Upper lobe of left lung (tissue), 6 donors: ENCODE measurements at regions not wholly inside any gene's neighbourhood (a gene's known extent, or its start where the extent isn't known, plus 50 kb on each side); places are given as distances from the start of the nearest gene placed in this dataset.

Experiments
- ATAC-seq, 2 donors: fragments of 200-7000 bp; cut with Tn5 transposase; one replicate each; pipeline ENCODE4 v1.9.1; 2022; ENCODE audit warnings: mild to moderate bottlenecking in 2 of 2, moderate library complexity in 2 of 2; ENCODE audit not compliant: low FRiP score in 2 of 2
- DNase-seq, 2 donors: peaks; one replicate each; pipeline ENCODE4 v3.0.0-alpha.2; 2019 to 2020
- H3K27ac ChIP-seq, 4 donors: fragments of 200-600 bp; sonication (generic); one replicate each; pipeline ENCODE4 v1.5.1; 2016 to 2019
- H3K27me3 ChIP-seq, 4 donors: fragments of 200-600 bp; sonication (generic); one replicate each; pipeline ENCODE4 v1.5.1; 2017 to 2019
- H3K36me3 ChIP-seq, 4 donors: fragments of 200-600 bp; sonication (generic); one replicate each; pipeline ENCODE4 v1.5.1; 2016 to 2019
- H3K4me1 ChIP-seq, 4 donors: fragments of 200-600 bp; sonication (generic); one replicate each; pipeline ENCODE4 v1.5.1; 2018 to 2019
- H3K4me3 ChIP-seq, 4 donors: fragments of 200-600 bp; sonication (generic); one replicate each; pipeline ENCODE4 v1.5.1; 2017 to 2019; ENCODE audit warnings: mild to moderate bottlenecking in 2 of 4, moderate library complexity in 1 of 4
- H3K9me3 ChIP-seq, 4 donors: fragments of 200-600 bp; sonication (generic); one replicate each; pipeline ENCODE4 v1.5.1; 2018 to 2019
- CTCF ChIP-seq, 6 experiments: fragments of 450-650 bp in 4 of 6; fragments of 200-600 bp in 2 of 6; sonication (generic) in 2 of 6; IDR thresholded peaks; one replicate each; pipeline ENCODE4 v1.5.1; 2016 to 2019; ENCODE audit warnings: antibody characterized with exemption in 6 of 6
- EP300 ChIP-seq, 4 donors: sonication (generic); formaldehyde crosslinking; IDR thresholded peaks; one replicate each; pipeline ENCODE4 v1.5.1; 2017; ENCODE audit warnings: antibody characterized with exemption in 4 of 4, control low read depth in 2 of 4
- POLR2A ChIP-seq, 4 donors: fragments of 450-650 bp; IDR thresholded peaks; one replicate each; pipeline ENCODE4 v1.5.1; 2016 to 2017; ENCODE audit warnings: antibody characterized with exemption in 4 of 4, mild to moderate bottlenecking in 2 of 4
- POLR2AphosphoS5 ChIP-seq, 2 donors: sonication (generic); formaldehyde crosslinking; IDR thresholded peaks; one replicate each; pipeline ENCODE4 v1.5.1; 2017; ENCODE audit warnings: antibody characterized with exemption in 2 of 2
- WGBS, 2 donors: methylation state at CpG; one replicate each; pipeline ENCODE4 v1.1.5; 2017 to 2018; 5-methylcytosine and 5-hydroxymethylcytosine counted together
- donor health status: DM: no; HTN: no; CAD: no; lungs with moderate emphysema.
- donor health status: DM: no; HTN: yes; CAD: no; lungs with severe emphysema.

GRCh38 chr20:43364001-43364400 lies 93.7 kb upstream of the SRSF6 start:
- no peaks in the 10 kb centered on the region for H3K9me3 ChIP-seq
- no peaks in the 10 kb centered on the region for H3K36me3 ChIP-seq
- no peaks in the 10 kb centered on the region for H3K27me3 ChIP-seq
- H3K4me1 ChIP-seq: no peaks in the 10 kb centered on the region
- H3K4me3 ChIP-seq: no peak overlapping the region
- DNase-seq (no peak), ATAC-seq (no peak)
- 85 to 87% methylated on average over 5 to 8 of the region's 8 CpGs for WGBS, 2 donors
- no peak for TF ChIP-seq POLR2AphosphoS5 (IDR thresholded peaks at IDR 0.05)
- no peak for TF ChIP-seq EP300 (IDR thresholded peaks at IDR 0.05)
- no peak for TF ChIP-seq POLR2A (IDR thresholded peaks at IDR 0.05)
- no peak for TF ChIP-seq CTCF (IDR thresholded peaks at IDR 0.05)
- H3K27ac ChIP-seq: no peak overlapping the region

GRCh38 chr20:43363506-43363905 lies 94.2 kb upstream of the SRSF6 start:
- TF ChIP-seq POLR2AphosphoS5 (IDR thresholded peaks at IDR 0.05): no peak
- TF ChIP-seq CTCF (IDR thresholded peaks at IDR 0.05): no peak
- no peak for TF ChIP-seq POLR2A (IDR thresholded peaks at IDR 0.05)
- no peak for TF ChIP-seq EP300 (IDR thresholded peaks at IDR 0.05)
- Histone ChIP-seq H3K36me3 (no peaks in the 10 kb centered on the region), H3K27ac (no peak overlapping the region), H3K4me3 (no peak overlapping the region), H3K27me3 (no peaks in the 10 kb centered on the region), H3K9me3 (no peaks in the 10 kb centered on the region), H3K4me1 (no peaks in the 10 kb centered on the region)
- peak in 1 of 2 donors; percentile 10 for DNase-seq
- WGBS, 2 donors: 81 to 91% methylated on average over 11 to 13 of the region's 13 CpGs
- peak in 1 of 2 donors; percentile 32 for ATAC-seq

- WGBS, 2 donors: 84 to 87% methylated on average over 4 of the region's 4 CpGs
- peak in 1 of 2 donors; percentile 25 for DNase-seq
- no peak for ATAC-seq
- H3K4me3 ChIP-seq: no peak overlapping the region
- H3K27ac ChIP-seq: no peak overlapping the region
- no peak for TF ChIP-seq CTCF (IDR thresholded peaks at IDR 0.05)
- no peak for TF ChIP-seq POLR2A (IDR thresholded peaks at IDR 0.05)
- no peak for TF ChIP-seq EP300 (IDR thresholded peaks at IDR 0.05)
- TF ChIP-seq POLR2AphosphoS5 (IDR thresholded peaks at IDR 0.05): no peak
- no peaks in the 10 kb centered on the region for H3K27me3 ChIP-seq
- no peaks in the 10 kb centered on the region for H3K9me3 ChIP-seq
- H3K36me3 ChIP-seq: no peaks in the 10 kb centered on the region
- H3K4me1 ChIP-seq: no peaks in the 10 kb centered on the region
These were observed 96.2 kb upstream of the SRSF6 start for GRCh38 chr20:43361526-43361925.

- 91% methylated on average over 4 to 8 of the region's 8 CpGs for whole genome bisulfite sequencing, 2 donors
- TF ChIP-seq POLR2A (IDR thresholded peaks at IDR 0.05) (no peak), POLR2AphosphoS5 (IDR thresholded peaks at IDR 0.05) (no peak), EP300 (IDR thresholded peaks at IDR 0.05) (no peak), CTCF (IDR thresholded peaks at IDR 0.05) (no peak)
- Histone ChIP-seq H3K4me1 (no peaks in the 10 kb centered on the region), H3K9me3 (no peaks in the 10 kb centered on the region), H3K27ac (no peak overlapping the region), H3K27me3 (no peaks in the 10 kb centered on the region), H3K36me3 (no peaks in the 10 kb centered on the region), H3K4me3 (no peak overlapping the region)
- ATAC-seq: no peak
- DNase-seq: no peak
These were observed 97.7 kb upstream of the SRSF6 start for GRCh38 chr20:43360016-43360415.

- DNase-seq: no peak
- TF ChIP-seq EP300 (IDR thresholded peaks at IDR 0.05) (no peak), CTCF (IDR thresholded peaks at IDR 0.05) (no peak), POLR2AphosphoS5 (IDR thresholded peaks at IDR 0.05) (no peak), POLR2A (IDR thresholded peaks at IDR 0.05) (no peak)
- no peak for ATAC-seq
- no peaks in the 10 kb centered on the region for H3K36me3 ChIP-seq
- WGBS, 2 donors: 95 to 97% methylated on average over 2 of the region's 2 CpGs
- H3K27ac ChIP-seq: no peak overlapping the region
- H3K27me3 ChIP-seq: no peaks in the 10 kb centered on the region
- no peaks in the 10 kb centered on the region for H3K9me3 ChIP-seq
- H3K4me3 ChIP-seq: no peak overlapping the region
- H3K4me1 ChIP-seq: no peaks in the 10 kb centered on the region
These were observed 98.9 kb upstream of the SRSF6 start for GRCh38 chr20:43358811-43359210.
